ENCODE measurements at regions not wholly inside any gene's neighbourhood (a gene's known extent, or its start where the extent isn't known, plus 50 kb on each side); places are given as distances from the start of the nearest gene placed in this dataset.

DNA sequence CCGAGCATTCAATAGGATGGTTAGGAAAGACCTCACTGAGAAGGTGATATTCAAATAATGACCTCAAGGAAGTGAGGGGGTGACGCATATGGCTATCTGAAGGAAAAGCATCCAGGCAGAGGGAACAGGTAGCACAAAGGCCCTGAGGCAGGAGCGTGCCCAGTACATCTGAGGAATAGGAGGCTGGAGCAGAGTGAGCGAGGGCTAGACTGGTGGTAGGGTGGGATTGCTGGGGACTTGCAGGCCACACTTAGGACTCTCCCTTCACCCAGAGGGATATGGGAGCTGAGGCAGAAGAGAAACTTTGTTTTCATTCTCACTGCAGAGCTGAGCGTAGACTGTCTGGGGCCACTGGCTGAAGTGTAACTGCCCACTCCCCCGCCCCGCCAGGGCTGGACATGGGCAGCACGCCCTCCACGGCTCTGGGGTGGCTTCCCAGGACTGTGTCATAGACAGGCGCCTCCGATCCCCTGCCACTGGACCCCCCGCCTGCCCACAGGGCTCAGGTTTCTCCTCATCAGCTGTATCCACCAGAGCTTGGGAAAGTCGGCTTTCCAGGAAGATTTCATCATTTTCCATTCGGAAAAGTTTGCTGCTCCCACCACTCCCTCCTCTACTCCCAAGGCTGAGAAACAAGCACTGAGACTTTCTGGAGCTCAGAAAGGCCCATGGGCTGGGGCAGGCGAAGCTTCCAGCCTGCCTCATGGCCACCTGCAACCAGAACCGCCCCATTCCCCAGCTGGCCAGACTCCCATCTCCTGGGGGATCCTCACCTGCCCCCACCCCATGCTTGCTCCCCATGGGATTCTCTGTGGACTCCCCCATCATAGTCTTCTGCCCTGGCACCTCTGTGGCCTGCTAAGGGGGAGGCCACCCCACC lies 142.6 kb downstream of the MRPL14 start:
- no peak for DNase-seq
- no peak for TF ChIP-seq POLR2A (IDR thresholded peaks at IDR 0.05)
- TF ChIP-seq, protein P1, sequence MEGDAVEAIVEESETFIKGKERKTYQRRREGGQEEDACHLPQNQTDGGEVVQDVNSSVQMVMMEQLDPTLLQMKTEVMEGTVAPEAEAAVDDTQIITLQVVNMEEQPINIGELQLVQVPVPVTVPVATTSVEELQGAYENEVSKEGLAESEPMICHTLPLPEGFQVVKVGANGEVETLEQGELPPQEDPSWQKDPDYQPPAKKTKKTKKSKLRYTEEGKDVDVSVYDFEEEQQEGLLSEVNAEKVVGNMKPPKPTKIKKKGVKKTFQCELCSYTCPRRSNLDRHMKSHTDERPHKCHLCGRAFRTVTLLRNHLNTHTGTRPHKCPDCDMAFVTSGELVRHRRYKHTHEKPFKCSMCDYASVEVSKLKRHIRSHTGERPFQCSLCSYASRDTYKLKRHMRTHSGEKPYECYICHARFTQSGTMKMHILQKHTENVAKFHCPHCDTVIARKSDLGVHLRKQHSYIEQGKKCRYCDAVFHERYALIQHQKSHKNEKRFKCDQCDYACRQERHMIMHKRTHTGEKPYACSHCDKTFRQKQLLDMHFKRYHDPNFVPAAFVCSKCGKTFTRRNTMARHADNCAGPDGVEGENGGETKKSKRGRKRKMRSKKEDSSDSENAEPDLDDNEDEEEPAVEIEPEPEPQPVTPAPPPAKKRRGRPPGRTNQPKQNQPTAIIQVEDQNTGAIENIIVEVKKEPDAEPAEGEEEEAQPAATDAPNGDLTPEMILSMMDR (IDR thresholded peaks at IDR 0.05) = no peak
- no peaks in the 10 kb centered on the region for H3K4me1 ChIP-seq
- H3K36me3 ChIP-seq = no peaks in the 10 kb centered on the region
- no peaks in the 10 kb centered on the region for H3K9me3 ChIP-seq
- intact Hi-C loops (cut with DNase I) = no loop called here
- no peak overlapping the region for H3K4me3 ChIP-seq
- WGBS, 2 donors = 75 to 96% methylated on average over 5 to 11 of the region's 16 CpGs
- peaks cover 0 to 20% (median 0%) of the 10 kb centered on the region in 4 donors for H3K27me3 ChIP-seq
- H3K27ac ChIP-seq = no peak overlapping the region

DNA sequence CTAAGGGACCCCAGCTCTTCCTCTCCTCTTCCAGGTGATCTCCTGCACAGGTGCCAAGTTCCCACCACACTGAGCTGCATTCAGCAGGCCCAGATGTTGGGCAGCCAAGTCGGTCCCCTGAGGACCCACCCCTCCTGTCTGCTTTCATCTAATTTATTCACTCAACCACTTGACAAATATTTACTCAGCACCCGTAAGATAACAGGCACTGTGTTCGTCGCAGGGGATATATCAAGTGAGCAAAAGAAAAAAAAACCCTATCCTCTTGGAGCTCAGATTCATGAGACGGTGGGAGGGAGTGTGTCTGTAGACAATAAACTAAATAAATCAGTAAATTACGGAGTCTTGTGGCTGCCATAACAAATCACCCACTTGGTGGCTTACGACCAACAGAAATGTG lies 143.6 kb downstream of the MRPL14 start:
- no peaks in the 10 kb centered on the region for H3K36me3 ChIP-seq
- peaks cover 0 to 29% (median 0%) of the 10 kb centered on the region in 4 donors for H3K27me3 ChIP-seq
- no peak for DNase-seq
- intact Hi-C loops (cut with DNase I) = no loop called here
- TF ChIP-seq, protein P1 (IDR thresholded peaks at IDR 0.05) = no peak
- TF ChIP-seq POLR2A (IDR thresholded peaks at IDR 0.05) = no peak
- H3K9me3 ChIP-seq = no peaks in the 10 kb centered on the region
- H3K4me1 ChIP-seq = peaks cover 0 to 3% (median 0%) of the 10 kb centered on the region in 3 donors
- 74 to 88% methylated on average over 7 of the region's 7 CpGs for WGBS, 2 donors
- no peak overlapping the region for H3K27ac ChIP-seq
- H3K4me3 ChIP-seq = no peak overlapping the region

DNA sequence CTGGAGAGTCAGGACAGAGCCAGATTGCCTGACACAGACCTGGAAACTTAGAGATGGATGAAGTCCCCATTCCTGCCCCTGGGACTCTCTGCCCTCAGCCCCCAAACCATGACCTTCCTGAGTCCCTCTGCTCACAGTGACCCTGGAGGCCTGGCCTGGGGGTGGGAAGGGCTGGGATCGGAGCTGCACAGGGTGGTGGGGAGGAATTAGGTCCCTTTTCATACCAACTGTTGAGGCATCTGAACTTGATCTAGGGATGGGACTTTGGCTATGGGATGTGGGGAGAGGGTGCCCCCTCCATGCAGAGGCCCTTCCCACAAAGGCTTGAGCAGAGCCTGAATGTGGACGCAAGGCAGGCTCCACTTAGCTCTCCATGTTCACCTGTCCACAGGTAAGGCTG lies 144.1 kb downstream of the MRPL14 start:
- Histone ChIP-seq H3K9me3 (no peaks in the 10 kb centered on the region), H3K27ac (no peak overlapping the region), H3K4me1 (peaks cover 0 to 7% (median 0%) of the 10 kb centered on the region in 3 donors), H3K4me3 (no peak overlapping the region), H3K36me3 (no peaks in the 10 kb centered on the region), H3K27me3 (peaks cover 0 to 29% (median 0%) of the 10 kb centered on the region in 4 donors)
- 100% methylated on average over 1 of the region's 2 CpGs for WGBS, 2 donors
- intact Hi-C loops (cut with DNase I) = no loop called here
- TF ChIP-seq, protein P1 (IDR thresholded peaks at IDR 0.05) = no peak
- no peak for TF ChIP-seq POLR2A (IDR thresholded peaks at IDR 0.05)
- DNase-seq = no peak

DNA sequence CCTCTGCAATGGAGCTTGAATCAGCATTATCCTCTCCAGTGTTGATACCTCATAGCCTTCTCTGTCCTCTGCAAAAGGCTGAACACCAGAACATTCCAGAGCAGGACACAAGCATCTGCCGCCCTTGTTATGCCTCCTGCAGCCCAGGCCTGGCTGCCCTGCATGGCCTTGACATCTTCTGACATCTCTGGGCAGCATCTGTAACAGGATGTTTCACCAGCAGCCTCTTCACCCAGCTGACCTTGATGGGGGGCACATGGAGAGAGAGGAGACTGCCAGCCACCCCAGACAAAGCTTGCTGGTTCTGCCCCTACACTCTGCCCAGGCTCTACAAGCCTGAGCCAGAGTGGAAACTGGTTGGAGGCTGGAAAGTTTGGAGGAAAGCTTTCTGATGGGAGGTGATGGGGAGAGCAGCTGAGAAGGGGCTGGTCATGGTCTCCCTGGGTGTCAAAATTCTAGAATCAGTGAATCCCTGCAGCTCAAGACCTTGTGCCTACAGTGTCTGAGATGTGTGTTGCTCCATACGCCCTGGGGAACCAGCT lies 145.1 kb downstream of the MRPL14 start:
- no peaks in the 10 kb centered on the region for H3K36me3 ChIP-seq
- H3K27me3 ChIP-seq = peaks cover 0 to 26% (median 0%) of the 10 kb centered on the region in 4 donors
- no peak overlapping the region for H3K27ac ChIP-seq
- TF ChIP-seq, protein P1 (IDR thresholded peaks at IDR 0.05) = no peak
- no peak for TF ChIP-seq POLR2A (IDR thresholded peaks at IDR 0.05)
- H3K4me1 ChIP-seq = peaks cover 0 to 10% (median 0%) of the 10 kb centered on the region in 3 donors
- no peak overlapping the region for H3K4me3 ChIP-seq
- DNase-seq = no peak
- no peaks in the 10 kb centered on the region for H3K9me3 ChIP-seq
- intact Hi-C loops (cut with DNase I) = no loop called here
- WGBS, 2 donors = 93 to 95% methylated on average over 2 of the region's 2 CpGs

DNA sequence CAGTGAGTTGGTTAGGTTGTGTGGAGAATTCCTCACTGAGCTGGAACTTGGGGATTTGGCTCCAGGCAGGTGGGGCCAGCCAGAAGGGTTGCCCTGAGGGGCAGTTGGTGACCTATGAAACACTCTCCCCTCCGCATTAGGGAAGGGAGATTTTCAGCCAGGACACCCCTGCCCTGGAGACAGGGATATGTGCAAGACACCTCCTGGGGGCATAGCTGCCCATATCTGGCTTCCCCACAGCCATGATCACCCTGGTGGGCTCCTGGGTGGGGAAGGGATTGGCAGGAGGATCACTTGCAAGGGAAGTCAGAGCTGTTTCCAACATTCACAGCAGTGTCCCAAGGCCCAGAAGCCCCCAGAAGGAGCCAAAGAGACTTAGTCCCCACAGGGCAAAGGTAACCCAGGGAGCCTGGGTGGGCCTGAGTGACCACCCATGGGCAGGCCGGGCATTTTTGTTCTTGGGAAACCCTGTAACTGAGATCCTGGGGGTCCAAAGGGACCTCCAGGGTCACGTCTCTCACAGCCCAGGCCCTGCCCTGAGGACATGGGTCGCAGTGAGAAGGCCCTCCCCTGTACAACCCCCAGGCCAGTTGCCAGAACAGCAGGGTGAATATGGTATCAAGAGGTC lies 145.8 kb downstream of the MRPL14 start:
- Histone ChIP-seq H3K4me1 (peaks cover 0 to 10% (median 0%) of the 10 kb centered on the region in 3 donors), H3K36me3 (no peaks in the 10 kb centered on the region), H3K27ac (no peak overlapping the region), H3K4me3 (no peak overlapping the region), H3K27me3 (peaks cover 0 to 19% (median 0%) of the 10 kb centered on the region in 4 donors), H3K9me3 (no peaks in the 10 kb centered on the region)
- TF ChIP-seq, protein P1 (IDR thresholded peaks at IDR 0.05) = no peak
- no peak for TF ChIP-seq POLR2A (IDR thresholded peaks at IDR 0.05)
- intact Hi-C loops (cut with DNase I) = no loop called here
- no peak for DNase-seq
- WGBS, 2 donors = 100% methylated on average over 1 of the region's 4 CpGs; no CpG with 5 or more reads in 1 of the 2 donors

All from esophagus squamous epithelium (tissue), 5 donors.